Common myeloid progenitor, CD34-positive (primary cell): ENCODE measurements at regions not wholly inside any gene's neighbourhood (a gene's known extent, or its start where the extent isn't known, plus 50 kb on each side); places are given as distances from the start of the nearest gene placed in this dataset.

Source experiments
- CTCF ChIA-PET: fragments of 350-600 bp; sonication (Branson Sonifier 250); formaldehyde crosslinking; loops from one replicate; lab custom pipeline; 2021; ENCODE audit warnings: antibody characterized with exemption; lab: Charles Lee
- POLR2A ChIA-PET: fragments of 350-600 bp; sonication (Branson Sonifier 250); formaldehyde crosslinking; loops from one replicate; lab custom pipeline; 2021; ENCODE audit warnings: antibody characterized with exemption; lab: Charles Lee
- DNase-seq, 3 donors: peaks; one replicate each; pipeline versions ENCODE4 v3.0.0 to v3.0.0-alpha.2; 2013
- H3K27ac ChIP-seq, 2 experiments: 1 replicate in 1 of 2; 2 replicates in 1 of 2; pipeline ENCODE4 v1.7.0; 2013; ENCODE audit warnings: inconsistent platforms in 2 of 2, low read length in 2 of 2, mild to moderate bottlenecking in 2 of 2, low read depth in 1 of 2, moderate library complexity in 1 of 2; ENCODE audit not compliant: severe bottlenecking in 2 of 2, insufficient read depth in 1 of 2, poor library complexity in 1 of 2
- H3K27me3 ChIP-seq, 5 experiments: replicated peaks in 2 of 5; 1 replicate in 3 of 5; 2 replicates in 2 of 5; pipeline versions ENCODE4 v1.6.1 to v1.7.0; 2013; ENCODE audit warnings: low read length in 4 of 5, mild to moderate bottlenecking in 2 of 5, moderate library complexity in 2 of 5, inconsistent platforms in 1 of 5; ENCODE audit not compliant: insufficient read depth in 5 of 5, control insufficient read depth in 4 of 5
- H3K36me3 ChIP-seq, 4 experiments: 1 replicate in 2 of 4; 2 replicates in 2 of 4; pipeline versions ENCODE4 v1.6.1 to v1.7.0; 2013; ENCODE audit warnings: low read length in 3 of 4, control low read depth in 1 of 4, mild to moderate bottlenecking in 1 of 4; ENCODE audit not compliant: control insufficient read depth in 4 of 4, insufficient read depth in 4 of 4
- H3K4me1 ChIP-seq, 4 experiments: 1 replicate in 3 of 4; 2 replicates in 1 of 4; pipeline versions ENCODE4 v1.6.1 to v1.7.1; 2013; ENCODE audit warnings: low read length in 3 of 4, mild to moderate bottlenecking in 3 of 4, control low read depth in 1 of 4, inconsistent platforms in 1 of 4, moderate library complexity in 1 of 4; ENCODE audit not compliant: control insufficient read depth in 4 of 4, insufficient read depth in 4 of 4; ENCODE audit errors: control extremely low read depth in 1 of 4
- H3K4me3 ChIP-seq, 7 experiments: 1 replicate in 4 of 7; 2 replicates in 3 of 7; pipeline versions ENCODE4 v1.5.1 to v1.7.0; 2013; ENCODE audit warnings: mild to moderate bottlenecking in 7 of 7, low read length in 6 of 7, moderate library complexity in 6 of 7, inconsistent platforms in 2 of 7, low read depth in 2 of 7, control low read depth in 1 of 7; ENCODE audit not compliant: insufficient read depth in 4 of 7, control insufficient read depth in 1 of 7; ENCODE audit errors: extremely low read depth in 1 of 7
- H3K9me3 ChIP-seq, 5 experiments: 1 replicate in 4 of 5; 2 replicates in 1 of 5; pipeline versions ENCODE4 v1.6.1 to v1.7.1; 2013; ENCODE audit warnings: low read length in 4 of 5, mild to moderate bottlenecking in 2 of 5, inconsistent platforms in 1 of 5, low read depth in 1 of 5, moderate library complexity in 1 of 5; ENCODE audit not compliant: control insufficient read depth in 4 of 5, insufficient read depth in 2 of 5; ENCODE audit errors: control extremely low read depth in 1 of 5
- WGBS: methylation state at CpG from one replicate; pipeline ENCODE4 v1.1.5; 2013; ENCODE audit not compliant: insufficient coverage; 5-methylcytosine and 5-hydroxymethylcytosine counted together

- H3K9me3 ChIP-seq: no peaks in the 10 kb centered on the region
- no peaks in the 10 kb centered on the region for H3K36me3 ChIP-seq
- POLR2A ChIA-PET: no interaction called here
- peaks cover 0 to 29% (median 13%) of the 10 kb centered on the region in 5 experiments for H3K27me3 ChIP-seq
- 52% methylated on average over 12 of the region's 12 CpGs for WGBS
- no peak for DNase-seq
- CTCF ChIA-PET: no interaction called here
- H3K4me1 ChIP-seq: no peaks in the 10 kb centered on the region
- H3K27ac ChIP-seq: no peak overlapping the region
- H3K4me3 ChIP-seq: no peak overlapping the region
These were observed 366.6 kb downstream of the PREX1 start for GRCh38 chr20:48461091-48461734.

GRCh38 chr20:48460681-48461080 lies 367.1 kb downstream of the PREX1 start:
- Histone ChIP-seq H3K4me3 (no peak overlapping the region), H3K36me3 (no peaks in the 10 kb centered on the region), H3K4me1 (no peaks in the 10 kb centered on the region), H3K27ac (no peak overlapping the region), H3K9me3 (no peaks in the 10 kb centered on the region), H3K27me3 (peaks cover 0 to 32% (median 13%) of the 10 kb centered on the region in 5 experiments)
- CTCF ChIA-PET: no interaction called here
- 100% methylated on average over 3 of the region's 4 CpGs for WGBS
- POLR2A ChIA-PET: no interaction called here
- DNase-seq: no peak

GRCh38 chr20:48459722-48460395 lies 367.9 kb downstream of the PREX1 start:
- Histone ChIP-seq H3K27ac (no peak overlapping the region), H3K27me3 (peaks cover 0 to 40% (median 13%) of the 10 kb centered on the region in 5 experiments), H3K4me3 (no peak overlapping the region), H3K9me3 (no peaks in the 10 kb centered on the region), H3K36me3 (no peaks in the 10 kb centered on the region), H3K4me1 (no peaks in the 10 kb centered on the region)
- POLR2A ChIA-PET: no interaction called here
- WGBS: 95% methylated on average over 21 of the region's 25 CpGs
- CTCF ChIA-PET: no interaction called here
- DNase-seq: no peak

DNA sequence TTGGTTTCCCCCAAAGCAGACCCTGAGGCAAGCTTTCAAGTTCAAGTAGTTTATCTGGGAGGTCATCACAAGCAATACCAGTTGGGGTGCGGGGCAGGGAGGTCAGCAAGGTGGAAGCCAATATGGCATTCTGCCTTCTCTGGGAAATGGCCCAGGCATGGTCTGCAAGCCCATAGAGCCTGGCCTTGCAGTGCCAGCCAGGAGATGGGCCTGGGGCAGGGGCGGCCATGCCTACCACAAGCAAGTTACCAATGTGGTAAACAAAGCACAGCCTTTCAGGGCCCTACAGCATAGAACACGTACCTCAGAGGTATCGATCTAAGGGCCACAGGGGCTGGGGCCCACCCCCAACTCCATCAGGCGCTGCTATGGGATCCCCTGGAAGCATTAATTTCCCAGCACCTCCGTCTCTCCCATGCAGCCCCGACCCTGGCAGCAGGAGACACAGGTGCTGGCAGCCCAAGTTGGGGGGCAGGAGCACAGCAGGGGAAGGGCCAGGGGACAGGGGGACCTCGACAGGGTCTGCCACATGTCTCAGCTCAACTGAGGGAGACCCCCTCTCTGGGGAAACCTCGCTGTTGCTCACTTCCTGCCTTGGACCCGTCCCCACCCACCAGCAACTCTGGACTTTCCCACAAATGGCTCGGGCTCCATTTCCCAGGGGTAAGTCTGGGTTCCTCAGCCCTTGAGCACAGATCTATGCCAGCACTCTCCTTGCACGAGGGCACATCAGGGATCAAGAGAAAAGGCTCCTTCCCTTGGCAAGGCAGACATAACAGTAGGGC lies 369.0 kb downstream of the PREX1 start:
- Histone ChIP-seq H3K27me3 (peaks cover 0 to 51% (median 13%) of the 10 kb centered on the region in 5 experiments), H3K4me1 (no peaks in the 10 kb centered on the region), H3K27ac (no peak overlapping the region), H3K4me3 (no peak overlapping the region), H3K36me3 (no peaks in the 10 kb centered on the region), H3K9me3 (no peaks in the 10 kb centered on the region)
- WGBS: 73% methylated on average over 10 of the region's 12 CpGs
- ChIA-PET CTCF (no interaction called here), POLR2A (no interaction called here)
- DNase-seq: no peak

DNA sequence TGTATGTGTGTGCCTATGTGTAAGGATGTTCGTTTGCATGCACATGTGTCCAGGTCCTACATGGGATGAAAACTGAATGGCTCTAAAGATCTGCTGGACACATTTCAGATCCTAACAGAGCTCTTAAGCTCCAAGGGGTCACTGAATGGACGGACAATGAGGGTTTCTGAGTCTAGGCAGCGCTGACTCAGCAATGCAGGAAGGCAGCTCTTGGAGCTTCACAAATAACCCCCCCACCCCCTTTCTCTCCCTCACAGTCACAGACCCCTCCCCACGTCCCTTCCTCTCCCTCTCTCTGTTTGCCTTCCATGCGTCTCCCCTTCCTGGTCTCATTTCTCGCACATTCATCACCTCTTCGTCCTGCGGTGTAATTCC lies 369.8 kb downstream of the PREX1 start:
- H3K27ac ChIP-seq: no peak overlapping the region
- no peak for DNase-seq
- no peaks in the 10 kb centered on the region for H3K36me3 ChIP-seq
- CTCF ChIA-PET: no interaction called here
- no peak overlapping the region for H3K4me3 ChIP-seq
- H3K4me1 ChIP-seq: no peaks in the 10 kb centered on the region
- whole genome bisulfite sequencing: 97% methylated on average over 7 of the region's 8 CpGs
- POLR2A ChIA-PET: no interaction called here
- H3K9me3 ChIP-seq: no peaks in the 10 kb centered on the region
- peaks cover 0 to 48% (median 11%) of the 10 kb centered on the region in 5 experiments for H3K27me3 ChIP-seq

- H3K9me3 ChIP-seq: no peaks in the 10 kb centered on the region
- 94% methylated on average over 8 of the region's 10 CpGs for WGBS
- ChIA-PET CTCF (no interaction called here), POLR2A (no interaction called here)
- no peaks in the 10 kb centered on the region for H3K4me1 ChIP-seq
- no peak for DNase-seq
- peaks cover 0 to 46% (median 8%) of the 10 kb centered on the region in 5 experiments for H3K27me3 ChIP-seq
- no peaks in the 10 kb centered on the region for H3K36me3 ChIP-seq
- H3K4me3 ChIP-seq: no peak overlapping the region
- H3K27ac ChIP-seq: no peak overlapping the region
These were observed 370.4 kb downstream of the PREX1 start for GRCh38 chr20:48457193-48458002.
